BLaER1 treated with 17β-estradiol and CSF1 and Interleukin-3, amounts not matched to agents 10 nM and 100 nM (cell line): ENCODE measurements at regions not wholly inside any gene's neighbourhood (a gene's known extent, or its start where the extent isn't known, plus 50 kb on each side); places are given as distances from the start of the nearest gene placed in this dataset.
A peak's percentile ranks its signal among the peaks of the same experiment; 100 is the strongest.

ENCODE experiments used
- H3K27ac ChIP-seq, 11 experiments: shearing (Covaris generic); formaldehyde crosslinking; 2 replicates each; pipeline ENCODE4 v1.8.1; 2022
- H3K27me3 ChIP-seq, 11 experiments: shearing (Covaris generic); formaldehyde crosslinking; 2 replicates each; pipeline ENCODE4 v1.8.1; 2022
- H3K36me3 ChIP-seq, 11 experiments: shearing (Covaris generic); formaldehyde crosslinking; 2 replicates each; pipeline ENCODE4 v1.8.1; 2022
- H3K4me1 ChIP-seq, 10 experiments: shearing (Covaris generic); formaldehyde crosslinking; 2 replicates each; pipeline ENCODE4 v1.8.1; 2022
- H3K4me2 ChIP-seq, 11 experiments: shearing (Covaris generic); formaldehyde crosslinking; 2 replicates each; pipeline ENCODE4 v1.8.1; 2022
- H3K4me3 ChIP-seq, 10 experiments: shearing (Covaris generic); formaldehyde crosslinking; 2 replicates each; pipeline ENCODE4 v1.8.1; 2022
- H3K9ac ChIP-seq, 11 experiments: shearing (Covaris generic); formaldehyde crosslinking; 2 replicates each; pipeline ENCODE4 v1.8.1; 2022
- H3K9me3 ChIP-seq, 11 experiments: shearing (Covaris generic); formaldehyde crosslinking; replicated peaks in 1 of 11; 2 replicates each; pipeline ENCODE4 v1.8.1; 2022
- H4K20me1 ChIP-seq, 11 experiments: shearing (Covaris generic); formaldehyde crosslinking; 2 replicates each; pipeline ENCODE4 v1.8.1; 2022
- Cebpa-rat ChIP-seq, 11 experiments: shearing (Covaris generic); IDR thresholded peaks; 2 replicates each; pipeline ENCODE4 v1.8.1; 2022

GRCh38 chr3:34742151-34742550, 897.2 kb upstream of the ARPP21 start:
- Histone ChIP-seq H3K4me1 (no peaks in the 10 kb centered on the region), H4K20me1 (no peaks in the 10 kb centered on the region)

GRCh38 chr3:34758630-34759261, 880.6 kb upstream of the ARPP21 start:
- Histone ChIP-seq H3K4me2 (no peak overlapping the region; a peak in 1 of 22 replicates), H3K27me3 (no peaks in the 10 kb centered on the region), H3K9ac (no peak overlapping the region), H3K4me1 (peaks cover 0 to 10% (median 0%) of the 10 kb centered on the region in 10 experiments; a peak in 3 of 20 replicates), H3K9me3 (no peaks in the 10 kb centered on the region), H4K20me1 (no peaks in the 10 kb centered on the region), H3K4me3 (no peak overlapping the region), H3K36me3 (no peaks in the 10 kb centered on the region), H3K27ac (no peak overlapping the region)
- TF ChIP-seq Cebpa-rat (IDR thresholded peaks at IDR 0.05), result no peak

More at GRCh38 chr3:34742151-34742550, 897.2 kb upstream of the ARPP21 start:
- Histone ChIP-seq H3K9me3 (0 out of 22 replicates have a peak, but pooled peaks cover 0 to 5% (median 0%) of the 10 kb centered on the region in 11 experiments), H3K36me3 (no peaks in the 10 kb centered on the region), H3K4me3 (no peak overlapping the region), H3K9ac (no peak overlapping the region), H3K27me3 (no peaks in the 10 kb centered on the region), H3K4me2 (no peak overlapping the region), H3K27ac (no peak overlapping the region)
- TF ChIP-seq Cebpa-rat (IDR thresholded peaks at IDR 0.05), result no peak

- Histone ChIP-seq H3K9ac (no peak overlapping the region), H4K20me1 (no peaks in the 10 kb centered on the region), H3K4me1 (peaks cover 0 to 17% (median 0%) of the 10 kb centered on the region in 10 experiments; a peak in 5 of 20 replicates), H3K9me3 (peaks cover 0 to 6% (median 0%) of the 10 kb centered on the region in 11 experiments; a peak in 3 of 22 replicates), H3K4me2 (no peak overlapping the region), H3K36me3 (no peaks in the 10 kb centered on the region), H3K4me3 (no peak overlapping the region), H3K27ac (no peak overlapping the region), H3K27me3 (no peaks in the 10 kb centered on the region)
- no peak for TF ChIP-seq Cebpa-rat (IDR thresholded peaks at IDR 0.05)
These were observed 861.9 kb upstream of the ARPP21 start for GRCh38 chr3:34777386-34777785.

GRCh38 chr3:34779092-34779491, 860.2 kb upstream of the ARPP21 start:
- H3K9me3 ChIP-seq, result peaks cover 0 to under 1% (median 0%) of the 10 kb centered on the region in 11 experiments; a peak in 1 of 22 replicates
- no peaks in the 10 kb centered on the region for H3K36me3 ChIP-seq
- no peaks in the 10 kb centered on the region for H3K27me3 ChIP-seq
- H3K27ac ChIP-seq, result no peak overlapping the region
- no peak overlapping the region for H3K4me2 ChIP-seq
- H3K4me3 ChIP-seq, result no peak overlapping the region
- no peaks in the 10 kb centered on the region for H4K20me1 ChIP-seq
- H3K9ac ChIP-seq, result no peak overlapping the region
- no peak for TF ChIP-seq Cebpa-rat (IDR thresholded peaks at IDR 0.05)
- H3K4me1 ChIP-seq, result peaks cover 4 to 34% (median 10%) of the 10 kb centered on the region in 10 experiments; a peak in 16 of 20 replicates

- no peak overlapping the region for H3K27ac ChIP-seq
- no peak overlapping the region for H3K9ac ChIP-seq
- H3K4me3 ChIP-seq, result no peak overlapping the region
- no peaks in the 10 kb centered on the region for H3K36me3 ChIP-seq
- no peak overlapping the region for H3K4me2 ChIP-seq
- H3K9me3 ChIP-seq, result no peaks in the 10 kb centered on the region
- H3K4me1 ChIP-seq, result peaks cover 4 to 44% (median 10%) of the 10 kb centered on the region in 10 experiments; a peak in 16 of 20 replicates
- no peaks in the 10 kb centered on the region for H4K20me1 ChIP-seq
- no peaks in the 10 kb centered on the region for H3K27me3 ChIP-seq
- TF ChIP-seq Cebpa-rat (IDR thresholded peaks at IDR 0.05), result no peak
These were observed 859.0 kb upstream of the ARPP21 start for GRCh38 chr3:34780294-34780693.

- Histone ChIP-seq H3K4me3 (no peak overlapping the region), H3K9me3 (no peaks in the 10 kb centered on the region), H3K4me2 (peak overlapping the region in 3 of 11 experiments; percentile 35 to 59 (median 40); a peak in 6 of 22 replicates), H3K27me3 (no peaks in the 10 kb centered on the region), H4K20me1 (no peaks in the 10 kb centered on the region), H3K36me3 (no peaks in the 10 kb centered on the region), H3K27ac (no peak overlapping the region), H3K9ac (no peak overlapping the region), H3K4me1 (peaks cover 4 to 44% (median 10%) of the 10 kb centered on the region in 10 experiments; a peak in 16 of 20 replicates)
- no peak for TF ChIP-seq Cebpa-rat (IDR thresholded peaks at IDR 0.05)
These were observed 858.4 kb upstream of the ARPP21 start for GRCh38 chr3:34780973-34781372.

GRCh38 chr3:34782871-34783270, 856.5 kb upstream of the ARPP21 start:
- H3K36me3 ChIP-seq, result no peaks in the 10 kb centered on the region
- H4K20me1 ChIP-seq, result no peaks in the 10 kb centered on the region
- H3K27ac ChIP-seq, result peak overlapping the region in 5 of 11 experiments; percentile 21 to 66 (median 59); a peak in 9 of 22 replicates
- no peak overlapping the region for H3K4me3 ChIP-seq
- TF ChIP-seq Cebpa-rat (IDR thresholded peaks at IDR 0.05), result no peak
- H3K27me3 ChIP-seq, result no peaks in the 10 kb centered on the region
- H3K4me1 ChIP-seq, result peaks cover 4 to 44% (median 10%) of the 10 kb centered on the region in 10 experiments; a peak in 16 of 20 replicates
- H3K4me2 ChIP-seq, result peak overlapping the region in 8 of 11 experiments; percentile 6 to 82 (median 48); a peak in 15 of 22 replicates
- no peaks in the 10 kb centered on the region for H3K9me3 ChIP-seq
- no peak overlapping the region for H3K9ac ChIP-seq

- Histone ChIP-seq H3K27me3 (no peaks in the 10 kb centered on the region), H4K20me1 (no peaks in the 10 kb centered on the region), H3K4me1 (peaks cover 4 to 44% (median 10%) of the 10 kb centered on the region in 10 experiments; a peak in 16 of 20 replicates), H3K36me3 (no peaks in the 10 kb centered on the region), H3K4me2 (peak overlapping the region in 4 of 11 experiments; percentile 61 to 82 (median 72); a peak in 5 of 22 replicates), H3K9ac (no peak overlapping the region), H3K4me3 (no peak overlapping the region), H3K9me3 (no peaks in the 10 kb centered on the region), H3K27ac (peak overlapping the region in 6 of 11 experiments; percentile 21 to 66 (median 52); a peak in 10 of 22 replicates)
- no peak for TF ChIP-seq Cebpa-rat (IDR thresholded peaks at IDR 0.05)
These were observed 855.4 kb upstream of the ARPP21 start for GRCh38 chr3:34783876-34784275.

- H3K36me3 ChIP-seq, result no peaks in the 10 kb centered on the region
- no peak overlapping the region for H3K4me3 ChIP-seq
- no peak overlapping the region for H3K9ac ChIP-seq
- H3K27me3 ChIP-seq, result no peaks in the 10 kb centered on the region
- H3K9me3 ChIP-seq, result no peaks in the 10 kb centered on the region
- H3K4me1 ChIP-seq, result no peaks in the 10 kb centered on the region
- no peak overlapping the region for H3K27ac ChIP-seq
- no peak for TF ChIP-seq Cebpa-rat (IDR thresholded peaks at IDR 0.05)
- no peak overlapping the region for H3K4me2 ChIP-seq
- no peaks in the 10 kb centered on the region for H4K20me1 ChIP-seq
These were observed 846.3 kb upstream of the ARPP21 start for GRCh38 chr3:34793057-34793456.
